GM19193 (cell line): ENCODE measurements at regions not wholly inside any gene's neighbourhood (a gene's known extent, or its start where the extent isn't known, plus 50 kb on each side); places are given as distances from the start of the nearest gene placed in this dataset.

Experiments
- POLR2A ChIP-seq: IDR thresholded peaks from 4 replicates; pipeline ENCODE4 v1.6.1; 2011; ENCODE audit not compliant: insufficient read depth, insufficient read length; ENCODE audit errors: extremely low read depth

DNA sequence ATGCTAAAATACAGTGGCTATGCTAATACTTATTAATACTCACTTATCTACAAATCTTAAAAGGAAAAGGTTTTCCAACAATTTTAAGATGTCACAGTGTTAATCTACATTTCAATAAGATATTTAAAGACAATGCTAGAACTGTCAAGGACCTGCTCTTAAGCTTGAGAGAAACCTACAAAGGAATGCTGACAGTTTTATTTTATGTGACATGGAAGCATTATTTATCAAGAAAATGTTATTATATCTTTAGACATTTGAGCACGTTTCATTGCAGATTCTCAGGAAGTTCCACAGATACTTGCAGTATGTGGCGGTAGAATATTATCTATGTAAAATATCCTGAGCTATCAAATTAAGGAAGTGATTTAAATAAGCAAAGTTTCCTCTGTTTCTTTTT is 1255.7 kb upstream of the ZEB2 start:
- no peak for TF ChIP-seq POLR2A

DNA sequence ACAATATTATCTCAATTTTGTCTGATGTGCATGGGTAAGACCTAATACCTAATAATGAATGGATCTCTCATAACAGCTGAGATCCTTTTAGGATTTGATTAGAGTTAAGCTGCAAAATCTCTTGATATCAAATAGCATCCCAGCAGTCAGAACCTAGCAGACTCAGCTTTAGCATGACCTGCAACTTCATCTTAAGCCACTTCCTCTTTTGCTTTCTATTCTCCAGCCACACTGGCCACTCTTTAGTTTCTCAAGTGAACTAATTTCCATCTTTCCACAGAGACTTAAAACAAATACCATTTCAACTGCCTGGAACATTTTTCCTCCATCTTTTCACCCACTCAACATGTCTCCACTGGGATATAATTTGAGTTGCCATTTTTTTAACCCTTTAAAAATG is 1251.6 kb upstream of the ZEB2 start:
- no peak for TF ChIP-seq POLR2A

DNA sequence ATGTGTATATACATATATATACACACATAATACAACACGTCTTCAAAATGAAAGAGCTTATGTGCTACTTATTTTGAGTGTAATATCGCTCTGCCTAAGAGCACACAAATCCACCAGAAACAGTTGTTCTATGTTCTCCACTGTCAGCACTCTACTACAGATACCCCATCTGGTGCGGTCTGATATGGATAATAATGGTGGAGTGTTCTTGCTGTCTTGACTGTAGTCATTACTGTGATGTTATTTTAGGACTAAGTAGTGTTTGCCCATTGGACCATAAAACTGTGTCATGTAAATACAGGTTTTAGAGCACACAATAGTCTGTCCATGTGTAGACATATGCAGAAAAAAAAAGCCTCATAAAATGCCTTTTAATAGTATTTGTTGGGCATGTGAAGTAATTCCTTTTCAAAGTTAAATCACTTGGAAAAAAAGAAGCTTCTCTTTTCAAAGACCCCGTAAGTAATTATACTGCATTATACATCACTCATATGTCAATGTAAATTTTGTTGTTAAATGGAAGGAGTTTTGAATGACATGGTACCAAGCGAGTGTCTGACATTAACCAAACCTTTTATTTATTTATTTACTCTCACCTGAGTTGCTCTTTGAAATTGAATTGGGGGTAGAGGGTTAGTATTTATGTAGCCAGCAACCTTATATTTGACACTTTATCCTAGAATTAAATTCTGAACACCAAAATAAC is 1249.2 kb upstream of the ZEB2 start:
- no peak for TF ChIP-seq POLR2A

DNA sequence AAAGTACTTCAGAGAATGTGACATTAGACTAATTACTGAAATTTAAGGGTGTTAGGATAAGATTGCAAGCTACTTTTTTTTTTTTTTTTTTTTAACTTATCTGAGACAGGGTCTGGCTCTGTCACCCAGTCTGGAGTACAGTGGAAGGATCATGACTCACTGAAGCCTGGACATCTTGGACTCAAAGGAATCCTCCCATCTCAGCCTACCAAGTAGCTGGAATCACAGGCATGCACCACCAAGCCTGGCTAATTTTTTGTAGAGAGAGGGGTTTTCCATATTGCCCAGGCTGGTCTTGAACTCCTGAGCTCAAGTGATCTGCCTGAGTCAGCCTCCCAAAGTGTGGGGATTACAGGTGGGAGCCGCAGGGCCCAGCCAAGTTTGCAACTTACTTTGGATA is 1246.0 kb upstream of the ZEB2 start:
- TF ChIP-seq POLR2A, result no peak

DNA sequence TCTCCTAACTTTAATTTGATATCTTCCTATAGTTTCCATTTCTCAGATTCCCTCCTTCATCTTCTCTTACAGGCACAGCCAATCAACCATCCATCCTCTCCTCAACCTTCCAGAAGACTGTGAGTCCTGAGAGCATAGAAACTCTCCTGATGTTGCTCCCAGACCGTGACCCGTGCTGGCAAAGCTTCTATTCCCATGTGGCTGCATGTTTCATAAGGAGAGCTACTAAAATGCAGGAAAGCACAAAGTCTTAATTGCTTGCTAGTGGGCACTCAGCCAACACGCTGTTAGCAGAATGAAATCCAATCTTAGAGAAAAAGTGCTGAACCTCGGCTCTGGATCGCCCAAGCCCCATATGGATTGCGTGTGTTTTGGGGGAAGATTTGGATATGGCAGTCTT is 1244.7 kb upstream of the ZEB2 start:
- TF ChIP-seq POLR2A, result no peak

DNA sequence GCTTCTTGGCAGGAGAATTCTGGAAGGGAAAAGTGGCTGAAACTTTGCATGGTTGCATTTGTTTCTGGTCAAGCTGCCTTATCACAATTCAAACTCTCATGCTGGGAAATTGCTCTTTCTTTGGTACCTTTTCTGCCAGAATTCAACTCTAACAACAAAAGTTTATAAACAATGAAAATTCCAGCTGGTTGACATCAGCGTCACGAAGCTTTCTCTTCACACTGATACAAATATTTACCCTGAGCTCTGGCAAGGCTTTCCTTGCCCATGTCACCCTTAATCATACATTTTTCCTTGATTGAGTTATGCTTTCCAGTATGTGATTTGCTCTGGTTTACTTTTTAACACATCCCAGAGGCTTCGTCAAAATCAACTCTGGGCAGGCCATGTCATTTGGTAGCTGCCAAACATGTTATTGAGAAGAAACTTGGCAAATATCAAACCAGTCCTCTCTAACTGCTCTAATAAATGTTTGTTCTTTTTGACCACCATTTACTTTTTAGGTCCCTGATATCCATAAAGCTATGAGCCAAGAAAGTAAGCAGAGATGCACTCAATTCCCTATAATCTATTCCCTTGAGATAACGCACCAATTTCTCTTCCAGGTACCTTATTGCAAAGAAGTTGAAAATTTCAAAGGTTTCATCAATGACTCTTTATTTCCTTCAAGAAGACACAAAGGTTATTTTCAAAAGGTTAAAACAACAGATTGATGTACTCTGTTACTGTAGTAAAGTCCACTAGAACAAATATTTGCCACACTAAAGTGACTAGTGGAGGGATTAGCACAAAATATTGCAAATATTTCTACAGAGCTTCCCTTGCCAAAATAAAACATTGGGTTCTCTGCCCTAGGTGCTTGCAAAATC is 1241.1 kb upstream of the ZEB2 start:
- no peak for TF ChIP-seq POLR2A

DNA sequence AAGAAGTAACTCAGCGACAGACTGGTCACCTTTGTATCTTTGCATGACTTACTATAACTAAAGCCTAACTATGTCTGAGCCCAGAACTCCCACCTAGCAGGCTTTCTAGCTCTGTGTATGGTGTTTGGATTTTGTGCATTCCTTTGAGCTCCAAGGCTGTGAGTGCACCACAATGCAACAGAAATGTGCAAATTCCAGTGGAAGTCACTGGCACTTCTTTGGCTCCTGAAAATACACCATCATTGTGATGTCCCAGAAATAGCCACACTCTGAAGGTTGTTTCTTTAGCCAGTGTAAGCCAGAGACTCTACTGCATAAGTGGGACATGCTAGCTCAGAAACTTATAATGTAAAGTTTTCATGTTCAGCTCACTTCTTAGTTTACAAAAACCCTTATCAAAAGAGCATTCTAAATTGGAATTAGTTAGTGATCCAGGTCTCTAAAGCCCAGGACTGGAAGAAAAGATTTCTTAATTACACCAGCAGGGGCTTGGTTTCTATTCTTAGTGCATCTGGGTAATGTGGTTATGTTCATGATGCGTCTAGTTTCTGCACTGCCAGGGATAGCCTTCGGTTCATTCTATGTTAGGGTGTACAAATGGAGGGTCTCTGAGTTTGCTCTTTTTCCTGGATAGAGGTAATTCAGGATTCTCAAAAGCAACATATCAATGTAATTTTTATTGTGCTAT is 1239.5 kb upstream of the ZEB2 start:
- no peak for TF ChIP-seq POLR2A

DNA sequence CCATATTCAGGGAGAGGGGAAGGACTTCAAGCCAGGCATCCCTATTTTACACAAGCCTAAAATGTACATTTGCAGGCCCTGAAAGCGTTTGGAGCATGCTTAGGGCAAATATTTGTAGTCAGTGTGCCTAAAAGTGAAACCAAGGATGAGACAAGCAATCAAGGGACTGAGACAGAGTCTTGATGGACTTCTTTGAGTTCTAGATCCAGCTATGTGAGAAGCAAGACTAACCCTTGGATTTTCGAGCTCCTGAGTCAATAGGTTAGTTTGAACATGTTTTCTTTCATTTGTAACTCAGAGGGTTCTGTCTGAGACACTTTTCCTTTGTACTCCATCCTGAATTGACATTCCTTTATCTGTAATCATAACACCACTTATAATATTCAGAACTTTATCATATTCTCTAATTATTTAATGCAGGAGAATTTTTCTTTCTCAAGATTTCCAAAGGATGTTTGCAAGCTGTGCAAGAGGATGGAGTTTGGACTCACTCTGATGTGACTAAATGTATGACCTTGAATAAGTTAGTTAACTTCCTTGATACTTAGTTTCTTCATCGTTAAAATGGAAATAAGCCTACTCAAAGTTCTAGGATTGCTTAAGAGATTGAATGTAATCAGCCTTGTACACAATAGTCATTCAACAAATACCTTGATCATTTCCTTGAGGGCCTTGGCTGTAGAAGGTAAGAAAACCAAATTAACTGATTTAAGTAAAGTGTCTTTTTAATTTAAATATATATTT is 1237.8 kb upstream of the ZEB2 start:
- no peak for TF ChIP-seq POLR2A

DNA sequence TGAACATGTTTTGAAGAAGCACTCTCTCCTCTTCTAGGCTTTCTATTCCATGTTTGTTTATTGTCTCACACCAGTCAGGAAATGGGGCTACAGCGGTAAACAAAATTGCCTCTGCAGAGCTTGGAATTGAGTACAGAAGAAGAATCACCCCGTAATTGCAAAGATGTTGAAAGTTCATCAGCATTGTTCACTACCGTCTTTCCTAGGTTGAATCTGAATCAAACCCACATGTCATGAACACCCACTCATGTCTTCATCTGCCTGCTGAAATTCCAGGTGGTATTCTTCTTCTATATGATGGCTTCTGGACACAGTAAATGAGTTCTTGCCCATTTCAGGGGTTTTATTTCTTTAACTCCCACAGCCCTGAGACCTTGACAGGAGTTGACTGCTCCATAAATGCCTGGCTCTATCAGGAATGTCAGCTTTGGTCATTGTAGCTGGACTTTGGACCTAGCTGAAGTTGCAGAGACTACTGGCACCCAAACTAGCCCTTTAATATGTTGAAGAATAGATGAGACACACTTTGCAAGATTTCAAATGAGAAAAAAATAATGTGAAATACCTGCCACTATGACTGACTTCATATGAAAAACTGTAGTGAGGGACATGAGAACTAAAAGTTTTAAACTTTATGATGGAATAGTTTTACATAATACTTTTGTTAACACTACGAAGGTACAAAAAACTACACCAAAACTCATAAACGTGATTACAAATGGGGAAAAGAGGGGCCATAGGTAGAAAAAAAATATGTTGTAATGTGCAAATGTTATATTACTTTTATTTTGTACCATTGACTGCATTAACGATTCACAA is 1235.3 kb upstream of the ZEB2 start:
- TF ChIP-seq POLR2A, result no peak

DNA sequence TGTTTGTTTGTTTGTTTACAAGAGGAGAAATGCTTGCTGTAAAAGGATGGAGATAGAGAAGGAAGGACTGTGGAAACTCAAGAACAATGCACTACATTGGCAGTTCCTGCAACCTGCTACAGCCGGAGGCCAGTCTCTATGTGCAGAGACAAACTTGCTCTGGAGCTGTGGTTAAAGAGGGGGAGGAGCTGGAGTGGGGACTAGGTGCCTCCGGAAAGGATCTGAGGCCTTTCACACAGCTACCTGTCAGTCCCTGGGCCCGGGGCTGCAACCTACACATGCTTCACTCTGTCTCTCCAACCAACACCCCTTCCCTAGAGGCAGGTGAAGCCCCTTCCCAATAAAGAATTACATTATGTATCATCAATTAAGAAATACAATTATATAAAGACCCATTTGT is 1234.0 kb upstream of the ZEB2 start:
- no peak for TF ChIP-seq POLR2A

DNA sequence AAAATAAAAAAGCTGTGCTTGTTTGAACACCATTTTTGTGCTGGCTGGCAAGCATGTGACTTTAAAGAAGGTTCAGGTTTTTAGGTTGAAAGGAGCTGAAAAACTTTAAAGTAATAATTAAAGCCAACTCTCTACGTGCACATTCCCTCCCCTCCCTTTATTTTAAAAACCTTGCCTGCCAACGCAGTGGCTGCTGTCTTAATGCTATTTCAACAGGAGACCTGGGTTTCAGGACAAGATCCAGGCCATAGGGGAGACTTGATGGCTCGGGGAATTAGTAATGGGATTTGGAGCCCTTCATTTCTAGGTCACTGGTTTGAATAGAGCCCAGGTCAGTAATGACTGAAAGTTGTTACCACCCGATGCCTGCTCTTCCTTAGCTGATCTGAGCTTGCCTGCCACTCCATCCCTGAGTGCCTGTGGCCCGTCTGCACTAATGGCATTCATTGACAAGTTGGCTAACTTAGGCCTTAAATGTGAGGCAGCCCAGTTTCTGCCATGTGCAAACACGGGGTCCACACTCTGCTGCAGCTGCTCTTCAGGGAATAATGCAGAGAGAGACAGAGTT is 1233.2 kb upstream of the ZEB2 start:
- no peak for TF ChIP-seq POLR2A

DNA sequence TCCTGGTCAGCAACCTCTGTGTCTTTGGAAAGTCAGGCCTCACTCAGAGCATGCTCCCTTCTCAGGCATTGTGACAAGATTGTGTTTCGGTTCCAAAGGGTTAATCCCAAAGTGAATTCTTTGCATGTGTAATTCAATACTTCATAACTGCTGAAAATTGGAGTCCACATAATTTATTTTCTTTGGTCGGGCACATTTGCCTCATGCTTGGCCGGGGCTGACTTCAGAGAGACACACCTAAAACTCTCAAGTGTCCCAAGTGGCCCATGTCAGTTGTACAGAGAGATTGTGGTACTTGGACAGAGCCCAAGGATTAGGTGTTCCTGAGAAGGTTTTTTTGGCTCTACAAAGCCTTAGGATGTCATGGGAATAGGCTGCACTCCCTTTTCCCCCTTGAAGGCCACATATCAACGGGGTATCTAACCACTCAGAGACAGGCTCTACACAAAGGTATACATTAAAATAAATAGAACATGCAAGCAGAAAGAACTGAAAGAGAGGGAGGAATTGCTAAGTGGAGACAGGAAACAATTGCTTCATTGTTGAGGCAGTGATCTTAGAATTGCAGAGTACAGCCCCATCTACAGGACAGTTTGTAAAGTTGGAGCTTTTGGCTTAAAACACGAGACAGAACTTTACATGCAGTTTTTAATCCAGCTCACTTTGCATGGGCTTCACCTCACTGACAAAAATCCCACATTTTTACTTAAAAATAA is 1232.3 kb upstream of the ZEB2 start:
- no peak for TF ChIP-seq POLR2A

DNA sequence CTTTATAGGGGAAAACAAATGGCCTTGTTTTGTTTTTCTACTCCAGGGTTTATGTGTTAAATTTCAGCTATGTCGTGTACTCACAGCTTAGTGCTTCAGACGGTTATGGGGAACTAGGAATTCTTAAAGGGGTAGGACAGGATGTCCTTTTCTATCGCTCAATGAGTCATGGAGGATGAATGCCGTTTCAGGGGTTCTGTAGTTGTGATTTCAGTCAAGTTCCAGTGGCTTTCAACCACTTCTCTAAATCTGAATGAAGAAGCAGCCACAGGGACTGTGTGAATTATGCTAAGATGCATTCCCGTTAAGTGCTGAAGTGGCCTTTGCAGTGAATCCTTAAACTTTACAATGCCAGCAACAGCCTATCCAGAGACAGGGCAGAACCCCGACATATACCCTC is 1231.7 kb upstream of the ZEB2 start:
- TF ChIP-seq POLR2A, result no peak
